ENCODE measurements at regions not wholly inside any gene's neighbourhood (a gene's known extent, or its start where the extent isn't known, plus 50 kb on each side); places are given as distances from the start of the nearest gene placed in this dataset.

GRCh38 chr4:155566354-155566753, 100.3 kb upstream of the GUCY1A1 start:
- no peaks in the 10 kb centered on the region for H3K9me3 ChIP-seq
- H3K4me3 ChIP-seq = no peak overlapping the region
- H3K4me1 ChIP-seq = no peaks in the 10 kb centered on the region
- no peaks in the 10 kb centered on the region for H3K27me3 ChIP-seq
- no peak for TF ChIP-seq POLR2A (IDR thresholded peaks at IDR 0.05)
- no peak for TF ChIP-seq CTCF (IDR thresholded peaks at IDR 0.05)
- no peak for TF ChIP-seq EP300 (IDR thresholded peaks at IDR 0.05)
- TF ChIP-seq POLR2AphosphoS5 (IDR thresholded peaks at IDR 0.05) = no peak
- no peak for DNase-seq (ENCODE audit: low spot score in 2 of 2)
- H3K36me3 ChIP-seq = no peaks in the 10 kb centered on the region
- WGBS = 68% methylated on average over 1 of the region's 1 CpG
- no peak overlapping the region for H3K27ac ChIP-seq

- WGBS = 87% methylated on average over 2 of the region's 2 CpGs
- Histone ChIP-seq H3K4me3 (no peak overlapping the region), H3K4me1 (no peaks in the 10 kb centered on the region), H3K9me3 (no peaks in the 10 kb centered on the region), H3K27me3 (no peaks in the 10 kb centered on the region), H3K27ac (no peak overlapping the region), H3K36me3 (no peaks in the 10 kb centered on the region)
- no peak for DNase-seq (ENCODE audit: low spot score in 2 of 2)
- TF ChIP-seq EP300 (IDR thresholded peaks at IDR 0.05) = no peak
- no peak for TF ChIP-seq CTCF (IDR thresholded peaks at IDR 0.05)
- TF ChIP-seq POLR2A (IDR thresholded peaks at IDR 0.05) = no peak
- no peak for TF ChIP-seq POLR2AphosphoS5 (IDR thresholded peaks at IDR 0.05)
Observed at GRCh38 chr4:155565776-155566175, 100.9 kb upstream of the GUCY1A1 start.

- Histone ChIP-seq H3K9me3 (no peaks in the 10 kb centered on the region), H3K27ac (no peak overlapping the region), H3K27me3 (no peaks in the 10 kb centered on the region), H3K4me3 (no peak overlapping the region), H3K4me1 (no peaks in the 10 kb centered on the region), H3K36me3 (no peaks in the 10 kb centered on the region)
- no peak for DNase-seq (ENCODE audit: low spot score in 2 of 2)
- TF ChIP-seq POLR2AphosphoS5 (IDR thresholded peaks at IDR 0.05) = no peak
- TF ChIP-seq CTCF (IDR thresholded peaks at IDR 0.05) = no peak
- no peak for TF ChIP-seq EP300 (IDR thresholded peaks at IDR 0.05)
- no peak for TF ChIP-seq POLR2A (IDR thresholded peaks at IDR 0.05)
- WGBS = 73% methylated on average over 1 of the region's 1 CpG
Observed at GRCh38 chr4:155565330-155565729, 101.3 kb upstream of the GUCY1A1 start.

- Histone ChIP-seq H3K27me3 (no peaks in the 10 kb centered on the region), H3K9me3 (no peaks in the 10 kb centered on the region), H3K4me3 (no peak overlapping the region), H3K27ac (no peak overlapping the region), H3K36me3 (no peaks in the 10 kb centered on the region), H3K4me1 (no peaks in the 10 kb centered on the region)
- DNase-seq (ENCODE audit: low spot score in 2 of 2) = no peak
- TF ChIP-seq POLR2A (IDR thresholded peaks at IDR 0.05) = no peak
- no peak for TF ChIP-seq POLR2AphosphoS5 (IDR thresholded peaks at IDR 0.05)
- TF ChIP-seq EP300 (IDR thresholded peaks at IDR 0.05) = no peak
- no peak for TF ChIP-seq CTCF (IDR thresholded peaks at IDR 0.05)
- 82% methylated on average over 3 of the region's 3 CpGs for WGBS
Observed at GRCh38 chr4:155564880-155565279, 101.8 kb upstream of the GUCY1A1 start.

GRCh38 chr4:155564086-155564485, 102.6 kb upstream of the GUCY1A1 start:
- Histone ChIP-seq H3K9me3 (no peaks in the 10 kb centered on the region), H3K4me1 (no peaks in the 10 kb centered on the region), H3K27ac (no peak overlapping the region), H3K27me3 (no peaks in the 10 kb centered on the region), H3K4me3 (no peak overlapping the region), H3K36me3 (no peaks in the 10 kb centered on the region)
- 61% methylated on average over 2 of the region's 2 CpGs for WGBS
- no peak for TF ChIP-seq POLR2A (IDR thresholded peaks at IDR 0.05)
- no peak for TF ChIP-seq EP300 (IDR thresholded peaks at IDR 0.05)
- DNase-seq (ENCODE audit: low spot score in 2 of 2) = no peak

GRCh38 chr4:155559915-155560314, 106.7 kb upstream of the GUCY1A1 start:
- no peak overlapping the region for H3K4me3 ChIP-seq
- H3K9me3 ChIP-seq = no peaks in the 10 kb centered on the region
- no peak for TF ChIP-seq POLR2A (IDR thresholded peaks at IDR 0.05)
- TF ChIP-seq CTCF (IDR thresholded peaks at IDR 0.05) = no peak
- no peak for TF ChIP-seq EP300 (IDR thresholded peaks at IDR 0.05)
- no peak for TF ChIP-seq POLR2AphosphoS5 (IDR thresholded peaks at IDR 0.05)
- H3K27ac ChIP-seq = no peak overlapping the region
- no peaks in the 10 kb centered on the region for H3K27me3 ChIP-seq
- H3K4me1 ChIP-seq = no peaks in the 10 kb centered on the region
- no peaks in the 10 kb centered on the region for H3K36me3 ChIP-seq
- no peak for DNase-seq (ENCODE audit: low spot score in 2 of 2)
